H1 (cell line): ENCODE measurements at regions not wholly inside any gene's neighbourhood (a gene's known extent, or its start where the extent isn't known, plus 50 kb on each side); places are given as distances from the start of the nearest gene placed in this dataset.

ENCODE experiments used
- CTCF ChIA-PET: fragments of 300-600 bp; sonication (Branson Sonifier 250); formaldehyde crosslinking; loops from one replicate; lab custom pipeline; 2021; ENCODE audit not compliant: partially characterized antibody; lab: Charles Lee
- POLR2A ChIA-PET: fragments of 300-600 bp; sonication (Branson Sonifier 250); formaldehyde crosslinking; loops from one replicate; lab custom pipeline; 2021; ENCODE audit warnings: inconsistent platforms; ENCODE audit not compliant: partially characterized antibody; lab: Charles Lee
- DNase-seq, 2 experiments: peaks; one replicate each; pipeline versions ENCODE4 v3.0.0 to v3.0.0-alpha.2; 2010 to 2022; ENCODE audit warnings: low spot score in 2 of 2, low read depth in 1 of 2, mixed read lengths in 1 of 2
- FAIRE-seq: peaks from 2 replicates; lab custom pipeline; 2011; peaks lifted over from hg19 to GRCh38; lab: Jason Lieb, UNC
- H2AFZ ChIP-seq: 2 replicates; pipeline ENCODE4 v1.8.1; 2012; ENCODE audit warnings: low read length, inconsistent platforms
- H2AK5ac ChIP-seq: 2 replicates; pipeline ENCODE4 v1.6.1; 2013; ENCODE audit warnings: low read depth, low read length
- H2BK120ac ChIP-seq: replicated peaks from 2 replicates; pipeline ENCODE3; 2013; ENCODE audit warnings: low read depth, low read length, inconsistent platforms
- H2BK12ac ChIP-seq: 2 replicates; pipeline ENCODE4 v1.6.1; 2013; ENCODE audit warnings: low read depth, low read length
- H2BK15ac ChIP-seq: 2 replicates; pipeline ENCODE4 v1.6.1; 2013; ENCODE audit warnings: low read length
- H2BK20ac ChIP-seq: 2 replicates; pipeline ENCODE4 v1.6.1; 2013; ENCODE audit warnings: low read length
- H2BK5ac ChIP-seq: 2 replicates; pipeline ENCODE4 v1.6.1; 2013; ENCODE audit warnings: low read depth, low read length
- H3K14ac ChIP-seq: 2 replicates; pipeline ENCODE4 v1.6.1; 2013; ENCODE audit warnings: inconsistent platforms; ENCODE audit not compliant: insufficient read length
- H3K18ac ChIP-seq: 2 replicates; pipeline ENCODE4 v1.6.1; 2013; ENCODE audit warnings: low read length; ENCODE audit errors: extremely low read depth
- H3K23ac ChIP-seq: 2 replicates; pipeline ENCODE4 v1.6.1; 2013; ENCODE audit warnings: inconsistent platforms; ENCODE audit not compliant: insufficient read length
- H3K23me2 ChIP-seq: 2 replicates; pipeline ENCODE4 v1.6.1; 2013; ENCODE audit warnings: low read depth, low read length
- H3K27ac ChIP-seq: 2 replicates; pipeline ENCODE4 v1.6.1; 2011; ENCODE audit warnings: low read depth, low read length, inconsistent platforms
- H3K27me3 ChIP-seq, 4 experiments: replicated peaks in 1 of 4; 1 replicate in 1 of 4; 2 replicates in 3 of 4; pipeline versions ENCODE4 v1.6.1 to v1.8.1; 2011 to 2013; ENCODE audit warnings: low read length in 3 of 4, mild to moderate bottlenecking in 3 of 4, inconsistent platforms in 2 of 4, mixed read lengths in 2 of 4, moderate library complexity in 1 of 4; ENCODE audit not compliant: control insufficient read depth in 3 of 4, insufficient read depth in 3 of 4; ENCODE audit errors: extremely low read depth in 1 of 4
- H3K36me3 ChIP-seq, 4 experiments: 2 replicates each; pipeline versions ENCODE4 v1.6.1 to v1.8.1; 2011 to 2013; ENCODE audit warnings: mild to moderate bottlenecking in 4 of 4, low read length in 3 of 4, moderate library complexity in 2 of 4, control low read depth in 1 of 4, inconsistent platforms in 1 of 4; ENCODE audit not compliant: insufficient read depth in 4 of 4, control insufficient read depth in 2 of 4
- H3K4ac ChIP-seq: replicated peaks from 2 replicates; pipeline ENCODE3; 2013; ENCODE audit warnings: low read length, low read depth, mixed read lengths, inconsistent platforms; ENCODE audit not compliant: insufficient read length
- H3K4me1 ChIP-seq, 4 experiments: replicated peaks in 1 of 4; 1 replicate in 1 of 4; 2 replicates in 3 of 4; pipeline versions ENCODE4 v1.6.1 to v1.8.1; 2011 to 2013; ENCODE audit warnings: low read length in 3 of 4, inconsistent platforms in 2 of 4, mixed read lengths in 1 of 4; ENCODE audit not compliant: insufficient read depth in 4 of 4, control insufficient read depth in 3 of 4
- H3K4me2 ChIP-seq, 2 experiments: 2 replicates each; pipeline versions ENCODE4 v1.6.1 to v1.8.1; 2011 to 2013; ENCODE audit warnings: low read depth in 2 of 2, low read length in 2 of 2, control low read depth in 1 of 2, inconsistent platforms in 1 of 2, mild to moderate bottlenecking in 1 of 2; ENCODE audit not compliant: insufficient read depth in 1 of 2
- H3K4me3 ChIP-seq, 4 experiments: fragments of 200-600, 300-600 bp in 1 of 4; sonication (generic), shearing (Covaris generic), sonication (Bioruptor Twin) in 1 of 4; 2 replicates each; pipeline versions ENCODE4 v1.5.1 to v1.8.1; 2011 to 2016; ENCODE audit warnings: low read length in 4 of 4, low read depth in 3 of 4, control low read depth in 2 of 4, inconsistent platforms in 2 of 4, mild to moderate bottlenecking in 2 of 4, mixed read lengths in 1 of 4, moderate library complexity in 1 of 4; ENCODE audit not compliant: insufficient read depth in 2 of 4; ENCODE audit errors: extremely low read depth in 1 of 4
- H3K56ac ChIP-seq: replicated peaks from 2 replicates; pipeline ENCODE3; 2013; ENCODE audit warnings: low read depth, mild to moderate bottlenecking, mixed read lengths, low read length, inconsistent platforms; ENCODE audit not compliant: insufficient read length
- H3K79me1 ChIP-seq: 2 replicates; pipeline ENCODE4 v1.6.1; 2013; ENCODE audit warnings: low read depth, low read length, control low read depth
- H3K79me2 ChIP-seq, 2 experiments: 2 replicates each; pipeline versions ENCODE4 v1.6.1 to v1.8.1; 2012 to 2013; ENCODE audit warnings: low read length in 2 of 2, mild to moderate bottlenecking in 2 of 2, inconsistent platforms in 1 of 2; ENCODE audit not compliant: insufficient read depth in 2 of 2, control insufficient read depth in 1 of 2
- H3K9ac ChIP-seq, 4 experiments: replicated peaks in 1 of 4; 1 replicate in 1 of 4; 2 replicates in 3 of 4; pipeline versions ENCODE4 v1.6.1 to v1.8.1; 2011 to 2013; ENCODE audit warnings: low read depth in 3 of 4, low read length in 3 of 4, control low read depth in 2 of 4, mild to moderate bottlenecking in 2 of 4, moderate library complexity in 2 of 4, inconsistent platforms in 1 of 4; ENCODE audit errors: extremely low read depth in 1 of 4
- H3K9me3 ChIP-seq, 2 experiments: 2 replicates each; pipeline versions ENCODE4 v1.6.1 to v1.8.1; 2012 to 2013; ENCODE audit warnings: mild to moderate bottlenecking in 2 of 2, moderate library complexity in 2 of 2, control low read depth in 1 of 2, inconsistent platforms in 1 of 2, low read depth in 1 of 2, low read length in 1 of 2, mixed read lengths in 1 of 2; ENCODE audit not compliant: insufficient read depth in 2 of 2
- H4K20me1 ChIP-seq, 2 experiments: replicated peaks in 1 of 2; 2 replicates each; pipeline versions ENCODE3 to v1.8.1; 2011 to 2013; ENCODE audit warnings: inconsistent platforms in 2 of 2, low read length in 2 of 2, mild to moderate bottlenecking in 1 of 2; ENCODE audit not compliant: insufficient read depth in 2 of 2, control insufficient read depth in 1 of 2
- H4K5ac ChIP-seq: 2 replicates; pipeline ENCODE4 v1.6.1; 2013; ENCODE audit warnings: low read length, low read depth, mixed read lengths, inconsistent platforms; ENCODE audit not compliant: insufficient read length
- H4K8ac ChIP-seq: 2 replicates; pipeline ENCODE4 v1.8.0; 2013; ENCODE audit warnings: mild to moderate bottlenecking, moderate library complexity, low read length, inconsistent platforms; ENCODE audit not compliant: insufficient read depth; ENCODE audit errors: extremely low read depth
- H4K91ac ChIP-seq: replicated peaks from 2 replicates; pipeline ENCODE3; 2013; ENCODE audit warnings: low read length, mixed read lengths, inconsistent platforms; ENCODE audit not compliant: insufficient read length
- RAD21 ChIP-seq, 2 experiments: IDR thresholded peaks in 1 of 2; conservative IDR thresholded peaks in 1 of 2; 2 replicates each; pipeline ENCODE4 v1.6.1; 2011; ENCODE audit warnings: low read depth in 2 of 2, low read length in 2 of 2, improper control_type of control experiment in 1 of 2, inconsistent platforms in 1 of 2, mild to moderate bottlenecking in 1 of 2, moderate library complexity in 1 of 2
- SUZ12 ChIP-seq: fragments of 200-600 bp; sonication (generic); IDR thresholded peaks from 2 replicates; pipeline ENCODE4 v1.6.1; 2012; ENCODE audit warnings: mild to moderate bottlenecking, inconsistent platforms, low read length, moderate library complexity, mixed read lengths
- TEAD4 ChIP-seq: IDR thresholded peaks from 2 replicates; pipeline ENCODE4 v1.6.1; 2012; ENCODE audit warnings: low read depth, low read length, inconsistent platforms, mixed read lengths
- WGBS, 2 experiments: shearing (Covaris generic) in 1 of 2; methylation state at CpG; one replicate each; pipeline versions ENCODE4 v1.1.6 to v1.1.7; 2013 to 2015; ENCODE audit warnings: low lambda C conversion rate in 2 of 2, mixed read lengths in 2 of 2, inconsistent platforms in 1 of 2, low coverage in 1 of 2, missing lambda C conversion rate in 1 of 2; ENCODE audit not compliant: insufficient replicate concordance in 2 of 2, insufficient coverage in 1 of 2, insufficient read length in 1 of 2; ENCODE audit errors: extremely low coverage in 1 of 2, missing lambda C conversion rate in 1 of 2; 5-methylcytosine and 5-hydroxymethylcytosine counted together
- TF ChIP-seq, protein P1 (sequence below), 3 experiments: IDR thresholded peaks; 1 replicate in 2 of 3; 2 replicates in 1 of 3; pipeline versions ENCODE4 v1.5.1 to v1.6.1; 2011; ENCODE audit warnings: low read length in 3 of 3, mild to moderate bottlenecking in 3 of 3, inconsistent platforms in 2 of 3, low read depth in 1 of 3, moderate library complexity in 1 of 3; ENCODE audit not compliant: insufficient read depth in 1 of 3; ENCODE audit errors: control extremely low read depth in 1 of 3

DNA sequence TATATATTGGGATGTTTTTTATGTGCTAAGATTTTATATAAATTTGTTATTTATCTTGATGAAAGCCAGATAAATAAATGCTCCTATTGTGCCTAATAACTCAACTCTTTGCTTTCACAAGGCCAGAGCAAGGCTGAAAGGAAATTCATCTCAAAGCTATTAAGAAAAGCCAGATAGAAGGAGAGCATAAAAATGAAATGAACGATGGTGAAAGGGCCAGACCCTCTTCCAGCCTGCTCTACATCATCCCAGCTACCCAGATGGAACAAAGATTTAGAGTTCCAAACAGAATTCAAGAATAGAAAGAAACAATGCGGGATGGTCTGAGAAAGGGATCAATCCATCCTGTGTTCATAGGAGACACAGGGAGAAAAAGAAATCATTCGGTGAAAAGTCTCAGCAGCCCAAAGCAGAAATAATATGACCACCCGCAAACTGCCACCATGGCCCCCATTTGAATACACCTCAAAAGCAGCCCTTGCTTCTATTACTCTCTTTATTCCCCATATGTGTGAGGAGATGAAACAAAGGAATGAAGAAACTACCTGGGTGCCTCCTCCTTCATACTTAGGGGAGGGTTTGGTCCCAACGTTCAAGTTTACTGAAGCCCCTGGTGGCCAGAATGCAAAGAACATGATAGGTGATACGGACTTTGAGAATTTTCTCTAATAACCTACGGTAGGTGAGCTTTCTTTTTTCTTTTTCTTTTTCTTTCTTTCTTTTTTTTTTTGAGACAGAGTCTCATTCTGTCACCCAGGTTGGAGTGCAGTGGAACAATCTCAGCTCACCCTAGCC lies 110.1 kb upstream of the FBXO11 start:
- H3K9ac ChIP-seq, result no peak overlapping the region
- no peak overlapping the region for H2AK5ac ChIP-seq
- no peaks in the 10 kb centered on the region for H3K36me3 ChIP-seq
- no peak overlapping the region for H3K18ac ChIP-seq
- TF ChIP-seq, protein P1, sequence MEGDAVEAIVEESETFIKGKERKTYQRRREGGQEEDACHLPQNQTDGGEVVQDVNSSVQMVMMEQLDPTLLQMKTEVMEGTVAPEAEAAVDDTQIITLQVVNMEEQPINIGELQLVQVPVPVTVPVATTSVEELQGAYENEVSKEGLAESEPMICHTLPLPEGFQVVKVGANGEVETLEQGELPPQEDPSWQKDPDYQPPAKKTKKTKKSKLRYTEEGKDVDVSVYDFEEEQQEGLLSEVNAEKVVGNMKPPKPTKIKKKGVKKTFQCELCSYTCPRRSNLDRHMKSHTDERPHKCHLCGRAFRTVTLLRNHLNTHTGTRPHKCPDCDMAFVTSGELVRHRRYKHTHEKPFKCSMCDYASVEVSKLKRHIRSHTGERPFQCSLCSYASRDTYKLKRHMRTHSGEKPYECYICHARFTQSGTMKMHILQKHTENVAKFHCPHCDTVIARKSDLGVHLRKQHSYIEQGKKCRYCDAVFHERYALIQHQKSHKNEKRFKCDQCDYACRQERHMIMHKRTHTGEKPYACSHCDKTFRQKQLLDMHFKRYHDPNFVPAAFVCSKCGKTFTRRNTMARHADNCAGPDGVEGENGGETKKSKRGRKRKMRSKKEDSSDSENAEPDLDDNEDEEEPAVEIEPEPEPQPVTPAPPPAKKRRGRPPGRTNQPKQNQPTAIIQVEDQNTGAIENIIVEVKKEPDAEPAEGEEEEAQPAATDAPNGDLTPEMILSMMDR (IDR thresholded peaks at IDR 0.05; ENCODE audit: control extremely low read depth in 1 of 3, insufficient read depth in 1 of 3, low read depth in 1 of 3, low read length in 3 of 3), result peak in 2 of 3 experiments; percentile 38 to 65; a peak in 2 of 4 replicates
- peak; percentile 82 for TF ChIP-seq TEAD4
- peak; percentile 22 to 47; a peak in 3 of 4 replicates for TF ChIP-seq RAD21 (IDR thresholded peaks at IDR 0.05 in 1 of 2, conservative IDR thresholded peaks at IDR 0.05 in 1 of 2; ENCODE audit: low read depth in 2 of 2, low read length in 2 of 2)
- no peak for TF ChIP-seq SUZ12
- no peak overlapping the region for H3K4me2 ChIP-seq
- no peak overlapping the region for H2BK15ac ChIP-seq
- no peak overlapping the region for H2BK20ac ChIP-seq
- no peak overlapping the region for H3K27ac ChIP-seq
- no peaks in the 10 kb centered on the region for H3K23me2 ChIP-seq
- no peak overlapping the region for H3K56ac ChIP-seq
- H3K14ac ChIP-seq, result no peak overlapping the region
- H4K91ac ChIP-seq, result no peak overlapping the region
- H3K79me2 ChIP-seq, result no peaks in the 10 kb centered on the region
- no peaks in the 10 kb centered on the region for H3K4me1 ChIP-seq
- H2BK12ac ChIP-seq, result no peak overlapping the region
- H3K23ac ChIP-seq, result no peak overlapping the region
- peak; percentile 84 for FAIRE-seq
- no peaks in the 10 kb centered on the region for H3K27me3 ChIP-seq
- no peak overlapping the region for H2AFZ ChIP-seq
- no peak overlapping the region for H3K4ac ChIP-seq
- POLR2A ChIA-PET, result interaction anchor here (1.6 kb wide), 1 partner anchor 85 kb away, joined by 5 read pairs; no protein-coding TSS in a partner anchor
- H4K5ac ChIP-seq, result no peak overlapping the region
- WGBS, 2 experiments, result 78% methylated on average over 6 of the region's 7 CpGs; no CpG with 5 or more reads in 1 of the 2 experiments
- CTCF ChIA-PET, result interaction anchor here (0.5 to 3.2 kb wide), 19 partner anchors 9 to 376 kb away, joined by 3 to 17 read pairs (median 4); no protein-coding TSS in a partner anchor
- DNase-seq, result peak in 1 of 2 experiments; percentile 48
- no peaks in the 10 kb centered on the region for H3K79me1 ChIP-seq
- H3K4me3 ChIP-seq, result no peak overlapping the region
- H4K8ac ChIP-seq, result no peak overlapping the region
- no peak overlapping the region for H2BK120ac ChIP-seq
- no peaks in the 10 kb centered on the region for H4K20me1 ChIP-seq
- no peak overlapping the region for H2BK5ac ChIP-seq
- H3K9me3 ChIP-seq, result no peaks in the 10 kb centered on the region
